ENCODE measurements at regions not wholly inside any gene's neighbourhood (a gene's known extent, or its start where the extent isn't known, plus 50 kb on each side); places are given as distances from the start of the nearest gene placed in this dataset.

DNA sequence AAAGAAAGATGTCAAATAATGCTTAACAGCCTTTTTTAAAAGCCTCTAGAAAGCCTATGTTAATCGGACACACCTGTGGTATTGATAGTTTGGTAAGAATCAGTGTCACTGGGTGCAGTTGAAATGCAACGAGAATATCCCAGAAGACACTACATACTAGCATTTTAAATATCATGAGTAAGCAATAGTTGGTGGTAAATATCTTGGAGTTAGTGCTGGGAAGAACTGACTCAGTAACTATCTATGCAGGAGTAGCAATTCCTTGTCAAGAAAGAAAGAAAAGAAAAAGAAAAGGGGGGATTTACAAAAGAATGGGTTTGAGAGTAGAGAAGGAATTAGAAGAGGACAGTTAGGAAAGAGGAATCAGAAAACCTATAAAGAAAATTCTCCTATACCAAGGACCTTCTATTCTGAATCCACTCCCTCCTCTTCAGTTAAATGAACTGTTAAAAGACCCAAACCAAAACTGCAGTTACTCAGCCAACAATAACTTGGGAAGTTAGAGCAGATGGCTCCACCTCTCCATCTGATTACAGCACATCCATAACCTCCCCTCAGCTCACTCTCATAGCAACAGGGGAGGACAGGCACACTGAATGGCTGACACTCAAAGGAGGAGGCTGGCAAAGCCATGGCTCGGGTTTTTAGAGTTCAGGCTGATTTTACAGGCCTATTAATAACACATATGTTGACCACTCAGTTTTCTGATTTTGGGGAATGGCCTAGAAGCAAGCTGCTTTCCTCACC is 207.6 kb upstream of the MDFIC2 start:
- TF ChIP-seq, protein P1, sequence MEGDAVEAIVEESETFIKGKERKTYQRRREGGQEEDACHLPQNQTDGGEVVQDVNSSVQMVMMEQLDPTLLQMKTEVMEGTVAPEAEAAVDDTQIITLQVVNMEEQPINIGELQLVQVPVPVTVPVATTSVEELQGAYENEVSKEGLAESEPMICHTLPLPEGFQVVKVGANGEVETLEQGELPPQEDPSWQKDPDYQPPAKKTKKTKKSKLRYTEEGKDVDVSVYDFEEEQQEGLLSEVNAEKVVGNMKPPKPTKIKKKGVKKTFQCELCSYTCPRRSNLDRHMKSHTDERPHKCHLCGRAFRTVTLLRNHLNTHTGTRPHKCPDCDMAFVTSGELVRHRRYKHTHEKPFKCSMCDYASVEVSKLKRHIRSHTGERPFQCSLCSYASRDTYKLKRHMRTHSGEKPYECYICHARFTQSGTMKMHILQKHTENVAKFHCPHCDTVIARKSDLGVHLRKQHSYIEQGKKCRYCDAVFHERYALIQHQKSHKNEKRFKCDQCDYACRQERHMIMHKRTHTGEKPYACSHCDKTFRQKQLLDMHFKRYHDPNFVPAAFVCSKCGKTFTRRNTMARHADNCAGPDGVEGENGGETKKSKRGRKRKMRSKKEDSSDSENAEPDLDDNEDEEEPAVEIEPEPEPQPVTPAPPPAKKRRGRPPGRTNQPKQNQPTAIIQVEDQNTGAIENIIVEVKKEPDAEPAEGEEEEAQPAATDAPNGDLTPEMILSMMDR (IDR thresholded peaks at IDR 0.05): no peak
- TF ChIP-seq POLR2AphosphoS5 (IDR thresholded peaks at IDR 0.05): no peak

Data from stomach (tissue), 4 donors.